ENCODE measurements at regions not wholly inside any gene's neighbourhood (a gene's known extent, or its start where the extent isn't known, plus 50 kb on each side); places are given as distances from the start of the nearest gene placed in this dataset.

DNA sequence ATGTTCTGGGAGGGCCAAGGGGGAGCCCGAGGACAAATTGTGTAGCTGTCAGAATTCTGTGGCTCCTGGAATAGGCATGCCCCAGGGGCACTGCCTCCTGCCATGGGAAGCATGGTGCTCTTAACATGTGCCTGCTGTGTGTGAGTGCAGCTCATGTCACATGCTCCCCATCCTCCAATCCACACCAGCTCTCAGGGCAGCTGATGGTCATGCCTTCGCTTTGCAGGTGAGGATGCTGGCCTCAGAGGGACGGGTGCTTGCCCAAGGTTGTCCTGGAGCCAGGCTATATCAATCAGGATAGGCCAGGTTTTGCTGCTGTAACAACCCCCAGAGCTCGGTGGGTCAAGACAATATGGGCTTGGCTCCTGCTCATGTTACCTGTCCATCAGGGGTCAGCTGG is 303.4 kb downstream of the RPS24 start:
- H3K4me3 ChIP-seq (ENCODE audit: control extremely low read depth in 1 of 5, extremely low read depth in 1 of 5, insufficient read depth in 1 of 5, low read depth in 2 of 5, low read length in 4 of 5), result no peak overlapping the region
- H3K79me2 ChIP-seq (ENCODE audit: control insufficient read depth, insufficient read depth, low read length), result no peaks in the 10 kb centered on the region
- CTCF ChIA-PET, result no interaction called here
- H4K20me1 ChIP-seq (ENCODE audit: control insufficient read depth, insufficient read depth, low read length, poor library complexity, severe bottlenecking), result no peaks in the 10 kb centered on the region
- H3K27ac Mint-ChIP-seq, result no peak overlapping the region
- H3K4me3 Mint-ChIP-seq, result no peak overlapping the region
- no peak overlapping the region for H2AFZ ChIP-seq (ENCODE audit: insufficient read depth, low read depth, low read length, poor library complexity, severe bottlenecking)
- DNase-seq (no peak), ATAC-seq (ENCODE audit: low read depth) (no peak)
- no peaks in the 10 kb centered on the region for H3K4me1 Mint-ChIP-seq
- TF ChIP-seq EZH2 (IDR thresholded peaks at IDR 0.05; ENCODE audit: borderline replicate concordance, insufficient read depth, low read depth, low read length, poor library complexity, severe bottlenecking), result no peak
- TF ChIP-seq, protein P1, sequence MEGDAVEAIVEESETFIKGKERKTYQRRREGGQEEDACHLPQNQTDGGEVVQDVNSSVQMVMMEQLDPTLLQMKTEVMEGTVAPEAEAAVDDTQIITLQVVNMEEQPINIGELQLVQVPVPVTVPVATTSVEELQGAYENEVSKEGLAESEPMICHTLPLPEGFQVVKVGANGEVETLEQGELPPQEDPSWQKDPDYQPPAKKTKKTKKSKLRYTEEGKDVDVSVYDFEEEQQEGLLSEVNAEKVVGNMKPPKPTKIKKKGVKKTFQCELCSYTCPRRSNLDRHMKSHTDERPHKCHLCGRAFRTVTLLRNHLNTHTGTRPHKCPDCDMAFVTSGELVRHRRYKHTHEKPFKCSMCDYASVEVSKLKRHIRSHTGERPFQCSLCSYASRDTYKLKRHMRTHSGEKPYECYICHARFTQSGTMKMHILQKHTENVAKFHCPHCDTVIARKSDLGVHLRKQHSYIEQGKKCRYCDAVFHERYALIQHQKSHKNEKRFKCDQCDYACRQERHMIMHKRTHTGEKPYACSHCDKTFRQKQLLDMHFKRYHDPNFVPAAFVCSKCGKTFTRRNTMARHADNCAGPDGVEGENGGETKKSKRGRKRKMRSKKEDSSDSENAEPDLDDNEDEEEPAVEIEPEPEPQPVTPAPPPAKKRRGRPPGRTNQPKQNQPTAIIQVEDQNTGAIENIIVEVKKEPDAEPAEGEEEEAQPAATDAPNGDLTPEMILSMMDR (IDR thresholded peaks at IDR 0.05), result no peak
- H3K36me3 ChIP-seq (replicated peaks in 1 of 2; ENCODE audit: control extremely low read depth in 1 of 2, control insufficient read depth in 1 of 2, extremely low read depth in 1 of 2, insufficient read depth in 2 of 2, low read length in 1 of 2), result no peaks in the 10 kb centered on the region
- 44% methylated on average over 3 of the region's 4 CpGs for WGBS (ENCODE audit: insufficient coverage)
- no peaks in the 10 kb centered on the region for H3K4me1 ChIP-seq (ENCODE audit: control insufficient read depth in 2 of 2, insufficient read depth in 2 of 2, low read length in 2 of 2)
- peaks cover 16% of the 10 kb centered on the region for H3K27me3 Mint-ChIP-seq
- H3K9ac ChIP-seq (ENCODE audit: low read length), result no peak overlapping the region
- no peaks in the 10 kb centered on the region for H3K9me3 Mint-ChIP-seq (ENCODE audit: insufficient read depth)
- POLR2A ChIA-PET, result no interaction called here
- intact Hi-C loops (cut with micrococcal nuclease), result no loop called here
- peaks cover 0 to 7% (median 0%) of the 10 kb centered on the region in 3 donors for H3K9me3 ChIP-seq (ENCODE audit: control extremely low read depth in 1 of 3, control insufficient read depth in 2 of 3, insufficient read depth in 1 of 3, low read length in 2 of 3)
- no peak overlapping the region for H3K4me2 ChIP-seq (replicated peaks; ENCODE audit: low read depth, low read length, poor library complexity, severe bottlenecking)
- no peak overlapping the region for H3K27ac ChIP-seq (ENCODE audit: low read length in 2 of 2)
- no peaks in the 10 kb centered on the region for H3K27me3 ChIP-seq (replicated peaks in 1 of 4; ENCODE audit: control extremely low read depth in 1 of 4, control insufficient read depth in 3 of 4, insufficient read depth in 4 of 4, low read length in 3 of 4)

DNA sequence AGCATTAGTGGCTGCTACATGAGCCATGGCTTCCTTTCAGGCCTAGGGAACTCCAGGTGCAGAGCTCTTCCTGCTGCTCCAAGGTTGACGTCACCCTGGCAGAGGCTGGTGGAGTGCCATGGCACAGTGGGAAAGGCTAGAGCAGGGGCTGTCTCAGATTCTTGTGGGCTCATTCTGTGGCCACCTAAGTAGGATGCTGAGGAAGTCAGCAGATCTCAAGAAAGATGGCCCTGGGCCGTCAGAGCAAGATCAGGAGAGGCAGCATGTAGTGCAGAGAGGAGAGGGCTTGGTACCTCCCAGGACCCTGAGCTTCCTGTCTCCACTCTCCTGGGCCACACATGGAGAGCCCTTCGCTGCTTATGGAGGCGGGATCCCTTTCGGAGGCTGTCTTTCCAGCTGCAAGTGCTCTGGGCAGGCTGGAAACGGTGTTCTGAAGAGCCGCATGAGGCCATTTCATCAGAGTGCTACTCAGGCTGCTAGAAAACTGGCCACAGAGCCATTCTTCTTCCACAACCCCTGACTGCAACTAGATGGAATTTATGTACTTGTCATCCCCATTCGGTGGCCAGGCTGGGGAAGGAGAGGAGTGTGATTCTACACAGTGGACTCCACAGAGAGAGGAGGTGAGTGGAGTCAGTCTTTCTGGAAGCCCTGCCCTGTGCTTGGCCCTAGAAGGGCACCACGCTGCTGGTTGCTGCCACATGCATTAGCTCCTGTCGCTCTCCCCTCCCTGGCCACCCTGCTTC is 304.2 kb downstream of the RPS24 start:
- Histone ChIP-seq H3K9ac (ENCODE audit: low read length) (no peak overlapping the region), H3K4me1 (ENCODE audit: control insufficient read depth in 2 of 2, insufficient read depth in 2 of 2, low read length in 2 of 2) (no peaks in the 10 kb centered on the region), H3K27ac (ENCODE audit: low read length in 2 of 2) (no peak overlapping the region), H3K27me3 (replicated peaks in 1 of 4; ENCODE audit: control extremely low read depth in 1 of 4, control insufficient read depth in 3 of 4, insufficient read depth in 4 of 4, low read length in 3 of 4) (no peaks in the 10 kb centered on the region), H3K4me2 (replicated peaks; ENCODE audit: low read depth, low read length, poor library complexity, severe bottlenecking) (no peak overlapping the region), H4K20me1 (ENCODE audit: control insufficient read depth, insufficient read depth, low read length, poor library complexity, severe bottlenecking) (no peaks in the 10 kb centered on the region), H3K36me3 (replicated peaks in 1 of 2; ENCODE audit: control extremely low read depth in 1 of 2, control insufficient read depth in 1 of 2, extremely low read depth in 1 of 2, insufficient read depth in 2 of 2, low read length in 1 of 2) (no peaks in the 10 kb centered on the region), H2AFZ (ENCODE audit: insufficient read depth, low read depth, low read length, poor library complexity, severe bottlenecking) (no peak overlapping the region), H3K79me2 (ENCODE audit: control insufficient read depth, insufficient read depth, low read length) (no peaks in the 10 kb centered on the region), H3K4me3 (ENCODE audit: control extremely low read depth in 1 of 5, extremely low read depth in 1 of 5, insufficient read depth in 1 of 5, low read depth in 2 of 5, low read length in 4 of 5) (no peak overlapping the region), H3K9me3 (ENCODE audit: control extremely low read depth in 1 of 3, control insufficient read depth in 2 of 3, insufficient read depth in 1 of 3, low read length in 2 of 3) (peaks cover 0 to 7% (median 0%) of the 10 kb centered on the region in 3 donors)
- WGBS (ENCODE audit: insufficient coverage), result 76% methylated on average over 9 of the region's 10 CpGs
- no peaks in the 10 kb centered on the region for H3K4me1 Mint-ChIP-seq
- H3K4me3 Mint-ChIP-seq, result no peak overlapping the region
- TF ChIP-seq, protein P1 (IDR thresholded peaks at IDR 0.05), result no peak
- no peak for TF ChIP-seq EZH2 (IDR thresholded peaks at IDR 0.05; ENCODE audit: borderline replicate concordance, insufficient read depth, low read depth, low read length, poor library complexity, severe bottlenecking)
- no peak overlapping the region for H3K27ac Mint-ChIP-seq
- H3K9me3 Mint-ChIP-seq (ENCODE audit: insufficient read depth), result no peaks in the 10 kb centered on the region
- peaks cover 10% of the 10 kb centered on the region for H3K27me3 Mint-ChIP-seq
- CTCF ChIA-PET, result interaction anchor here (0.9 kb wide), 1 partner anchor 11 kb away, joined by 3 read pairs; no protein-coding TSS in a partner anchor
- DNase-seq, result no peak
- POLR2A ChIA-PET, result no interaction called here
- intact Hi-C loops (cut with micrococcal nuclease), result no loop called here
- ATAC-seq (ENCODE audit: low read depth), result no peak
